ENCODE measurements at regions not wholly inside any gene's neighbourhood (a gene's known extent, or its start where the extent isn't known, plus 50 kb on each side); places are given as distances from the start of the nearest gene placed in this dataset.
"Not testable (repeated sequence)": the region's sequence is repeated elsewhere in the genome, so short reads cannot be mapped to it uniquely, and the experiment has no call there.

- no peak for DNase-seq (ENCODE audit: low read depth, low spot score)
- in situ Hi-C loops (cut with HindIII; ENCODE audit: low pct_unique_long_range_greater_than_20kb, low sequenced_read_pairs): no loop called here
Observed at GRCh38 chr15:96444865-96445264, 114.4 kb downstream of the NR2F2 start.

GRCh38 chr15:96448923-96449322, 118.4 kb downstream of the NR2F2 start:
- in situ Hi-C loops (cut with HindIII; ENCODE audit: low pct_unique_long_range_greater_than_20kb, low sequenced_read_pairs): no loop called here
- no peak for DNase-seq (ENCODE audit: low read depth, low spot score)

- in situ Hi-C loops (cut with HindIII; ENCODE audit: low pct_unique_long_range_greater_than_20kb, low sequenced_read_pairs): no loop called here
- DNase-seq (ENCODE audit: low read depth, low spot score): no peak
Observed at GRCh38 chr15:96457841-96458240, 127.3 kb downstream of the NR2F2 start.

DNA sequence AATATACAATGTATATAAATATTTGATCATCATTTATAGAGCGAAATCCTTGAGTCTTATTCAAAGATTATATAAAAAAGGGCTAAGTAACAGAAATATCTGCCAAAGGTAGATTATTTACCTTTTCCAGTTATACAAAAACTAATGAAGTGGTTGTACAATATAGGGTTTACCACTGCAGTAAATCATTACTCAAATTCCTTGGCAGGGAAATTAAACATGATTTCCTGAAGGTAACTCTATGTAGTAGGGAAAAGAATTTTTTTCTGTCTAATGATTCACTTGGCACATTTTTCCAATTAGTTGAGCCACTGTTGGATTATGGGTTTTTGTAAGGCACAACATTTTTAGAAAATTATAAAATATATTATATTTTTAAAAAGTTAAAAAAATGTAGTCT, 129.6 kb downstream of the NR2F2 start:
- in situ Hi-C loops (cut with HindIII; ENCODE audit: low pct_unique_long_range_greater_than_20kb, low sequenced_read_pairs): no loop called here
- no peak for DNase-seq (ENCODE audit: low read depth, low spot score)

DNA sequence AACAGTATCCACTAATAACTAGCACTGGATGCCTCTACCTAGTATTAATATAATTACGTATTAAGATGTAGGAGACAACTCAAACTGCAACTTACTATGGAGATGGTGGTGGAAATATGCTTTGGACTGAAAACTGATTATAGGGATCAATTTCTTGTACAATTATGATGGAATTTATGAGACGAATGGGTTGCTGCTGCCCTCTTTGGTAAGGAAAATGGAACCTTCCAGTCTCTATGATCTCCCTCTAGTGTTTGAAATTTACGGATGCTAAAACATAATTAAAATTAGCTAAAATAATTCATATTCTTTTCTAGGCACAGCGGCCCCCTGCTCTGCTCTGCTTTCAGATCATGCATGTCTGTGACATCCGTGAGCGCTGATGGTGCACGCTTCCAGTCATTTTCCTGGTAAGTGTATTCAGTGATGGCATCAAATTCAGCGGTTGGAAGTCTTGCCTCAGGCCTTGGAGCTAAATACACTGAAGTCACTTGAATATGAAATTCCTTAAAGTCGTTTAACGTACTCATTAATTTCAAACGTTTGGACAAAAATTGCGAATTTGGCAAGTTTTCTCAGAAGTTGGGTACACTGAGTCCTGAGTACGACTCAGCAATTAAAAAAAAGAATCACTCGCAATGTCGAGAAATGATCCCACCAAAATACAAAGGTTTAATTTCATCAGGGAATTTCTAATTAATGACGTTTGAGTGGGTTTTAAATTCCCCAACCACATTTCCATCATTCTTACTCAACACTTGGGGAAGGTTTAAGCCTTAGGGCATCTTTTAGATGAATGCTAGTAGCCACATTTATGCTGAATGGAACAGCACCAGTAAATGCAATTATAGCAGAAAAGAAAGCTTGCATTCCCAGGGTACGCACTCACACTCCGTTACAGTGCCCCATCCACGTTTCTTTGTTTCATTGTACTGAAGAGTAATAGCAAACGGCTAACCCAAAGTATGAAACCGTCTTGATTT, 132.6 kb downstream of the NR2F2 start:
- in situ Hi-C loops (cut with HindIII; ENCODE audit: low pct_unique_long_range_greater_than_20kb, low sequenced_read_pairs): no loop called here
- peak; percentile 22 for DNase-seq (ENCODE audit: low read depth, low spot score)

DNA sequence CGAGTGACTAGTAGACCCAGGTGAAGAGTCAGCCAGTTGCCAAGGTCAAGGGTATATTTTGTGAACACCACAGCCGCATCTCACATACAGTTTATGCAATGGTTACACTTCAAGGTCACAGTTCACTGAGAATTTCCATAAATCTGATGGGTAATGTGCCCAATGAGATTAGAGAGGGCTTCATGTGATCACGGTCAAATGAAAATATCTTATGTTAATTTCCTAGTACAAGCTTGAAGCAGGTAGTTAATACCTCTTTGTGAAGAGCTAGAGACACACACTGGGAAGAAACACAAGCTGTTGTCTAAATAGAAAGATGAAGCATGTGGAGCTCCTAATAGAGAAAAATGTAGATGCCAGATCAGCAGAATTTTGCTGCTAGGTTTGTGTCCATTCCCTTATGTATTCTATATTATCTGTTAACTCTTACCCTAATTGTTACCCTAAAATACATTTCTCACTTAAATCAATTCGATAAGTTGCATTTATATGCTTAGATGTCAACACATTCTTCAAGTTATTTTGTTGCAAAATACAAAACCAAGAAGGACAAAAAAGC, 136.0 kb downstream of the NR2F2 start:
- in situ Hi-C loops (cut with HindIII; ENCODE audit: low pct_unique_long_range_greater_than_20kb, low sequenced_read_pairs): no loop called here
- DNase-seq (ENCODE audit: low read depth, low spot score): no peak

- no peak for DNase-seq (ENCODE audit: low read depth, low spot score)
- in situ Hi-C loops (cut with HindIII; ENCODE audit: low pct_unique_long_range_greater_than_20kb, low sequenced_read_pairs): no loop called here
Observed at GRCh38 chr15:96468036-96468435, 137.5 kb downstream of the NR2F2 start.

DNA sequence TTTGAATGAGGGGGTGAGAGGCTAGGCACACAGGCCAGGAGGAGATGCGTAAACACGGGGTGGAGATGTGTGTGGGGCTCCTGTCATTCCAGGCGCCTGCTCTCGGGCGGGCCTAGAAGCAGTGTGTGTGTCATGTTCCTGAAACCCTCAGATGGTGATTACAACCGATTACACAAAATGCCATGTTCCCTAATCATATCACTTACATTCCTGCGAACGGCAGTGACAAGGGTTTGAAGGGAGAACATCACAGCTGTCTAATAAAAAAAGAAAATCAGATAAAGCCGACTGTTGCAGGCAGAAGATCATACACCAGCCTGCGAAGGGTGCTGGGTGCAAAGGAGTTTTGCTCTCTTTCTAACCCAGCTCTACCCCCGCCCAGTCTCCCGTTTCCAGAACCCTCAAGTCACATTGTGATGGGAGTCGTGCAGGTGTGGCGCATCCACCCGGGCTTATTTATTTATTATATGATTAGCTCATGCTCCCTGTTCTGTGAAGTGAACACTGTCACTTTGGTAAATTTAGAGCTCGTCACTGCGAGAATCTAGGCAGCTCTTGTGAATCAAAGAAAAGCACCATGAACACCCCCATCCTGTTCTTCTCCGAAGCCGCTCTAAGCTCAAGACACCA, 140.3 kb downstream of the NR2F2 start:
- DNase-seq (ENCODE audit: low read depth, low spot score): no peak
- in situ Hi-C loops (cut with HindIII; ENCODE audit: low pct_unique_long_range_greater_than_20kb, low sequenced_read_pairs): no loop called here

DNA sequence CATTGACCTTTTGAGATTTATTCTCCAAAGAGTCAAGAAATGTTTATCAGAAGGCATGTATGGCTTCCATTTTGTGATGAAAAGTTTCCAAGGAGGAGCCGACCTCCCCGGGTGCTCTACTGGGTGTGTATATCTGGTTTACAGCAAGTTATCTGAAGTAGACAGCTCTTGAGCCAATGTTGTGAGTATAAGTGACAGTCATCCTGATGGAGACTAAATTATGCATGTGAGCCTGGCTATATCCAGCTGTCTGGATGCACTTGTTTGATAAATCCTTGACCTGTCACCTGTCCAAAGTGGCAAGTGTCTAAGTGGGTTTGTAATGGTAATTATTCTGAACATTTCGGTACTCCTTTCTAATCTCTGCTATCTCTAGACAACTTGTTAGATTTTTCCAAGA, 142.2 kb downstream of the NR2F2 start:
- no peak for DNase-seq (ENCODE audit: low read depth, low spot score)
- in situ Hi-C loops (cut with HindIII; ENCODE audit: low pct_unique_long_range_greater_than_20kb, low sequenced_read_pairs): no loop called here

DNA sequence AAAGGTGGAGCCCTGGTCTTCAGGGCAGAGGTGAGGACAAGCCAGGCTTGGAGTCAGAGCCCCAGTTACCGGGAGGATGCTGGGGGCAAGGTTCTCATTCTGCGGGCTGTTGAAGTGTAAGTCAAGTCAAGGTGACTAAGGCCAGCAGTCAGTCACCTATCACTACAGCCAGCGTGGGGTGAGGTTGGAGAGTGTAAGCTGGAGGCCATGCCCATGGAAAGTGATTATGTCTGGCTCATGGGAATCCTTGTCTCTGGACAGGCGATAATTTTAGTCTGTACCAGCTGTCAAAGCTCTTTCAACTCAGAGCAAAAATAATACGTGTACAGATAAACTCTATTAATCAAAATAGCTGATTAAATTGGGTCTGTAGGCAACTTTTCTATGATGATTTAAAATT, 143.1 kb downstream of the NR2F2 start:
- in situ Hi-C loops (cut with HindIII; ENCODE audit: low pct_unique_long_range_greater_than_20kb, low sequenced_read_pairs): no loop called here
- no peak for DNase-seq (ENCODE audit: low read depth, low spot score)

DNA sequence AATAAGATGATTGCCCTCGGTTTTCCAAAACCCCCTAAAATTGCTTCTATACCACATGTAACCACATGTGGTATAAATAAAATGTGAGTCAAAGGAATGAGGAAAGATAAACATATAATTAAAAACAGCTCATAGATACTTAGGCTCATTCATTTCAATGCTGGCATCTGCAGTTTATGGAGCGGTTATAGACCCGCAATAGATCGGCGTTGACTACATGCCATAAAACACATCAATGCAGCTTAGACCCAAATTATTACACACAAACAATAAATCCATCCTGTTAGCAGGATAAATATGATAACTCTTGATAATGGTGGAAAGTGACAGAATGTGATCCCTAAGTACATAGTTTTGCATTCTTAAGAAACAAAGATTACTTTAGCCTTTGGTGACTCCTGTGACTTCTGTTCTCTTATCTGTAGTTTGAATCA, 143.7 kb downstream of the NR2F2 start:
- DNase-seq (ENCODE audit: low read depth, low spot score): no peak
- in situ Hi-C loops (cut with HindIII; ENCODE audit: low pct_unique_long_range_greater_than_20kb, low sequenced_read_pairs): no loop called here

- in situ Hi-C loops (cut with HindIII; ENCODE audit: low pct_unique_long_range_greater_than_20kb, low sequenced_read_pairs): no loop called here
- DNase-seq (ENCODE audit: low read depth, low spot score): no peak
Observed at GRCh38 chr15:96477227-96477626, 146.7 kb downstream of the NR2F2 start.

DNA sequence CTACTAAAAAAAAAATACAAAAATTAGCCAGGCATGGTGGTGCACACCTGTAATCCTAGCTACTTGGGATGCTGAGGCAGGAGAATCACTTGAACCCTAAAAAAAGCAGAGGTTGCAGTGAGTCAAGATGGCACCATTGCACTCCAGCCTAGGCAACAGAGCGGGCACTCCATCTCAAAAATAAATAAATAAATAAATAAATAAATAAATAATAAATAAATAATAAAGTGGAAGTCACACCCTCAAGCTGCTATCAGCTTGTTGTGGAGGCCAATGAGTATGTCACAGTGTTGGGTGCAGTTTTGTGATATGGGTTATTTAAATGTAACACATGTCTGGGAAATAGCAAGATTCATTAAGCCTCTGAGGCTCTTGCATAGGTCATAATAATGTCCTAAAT, 153.9 kb downstream of the NR2F2 start:
- in situ Hi-C loops (cut with HindIII; ENCODE audit: low pct_unique_long_range_greater_than_20kb, low sequenced_read_pairs); DNase-seq (ENCODE audit: low read depth, low spot score): not testable (repeated sequence)

DNA sequence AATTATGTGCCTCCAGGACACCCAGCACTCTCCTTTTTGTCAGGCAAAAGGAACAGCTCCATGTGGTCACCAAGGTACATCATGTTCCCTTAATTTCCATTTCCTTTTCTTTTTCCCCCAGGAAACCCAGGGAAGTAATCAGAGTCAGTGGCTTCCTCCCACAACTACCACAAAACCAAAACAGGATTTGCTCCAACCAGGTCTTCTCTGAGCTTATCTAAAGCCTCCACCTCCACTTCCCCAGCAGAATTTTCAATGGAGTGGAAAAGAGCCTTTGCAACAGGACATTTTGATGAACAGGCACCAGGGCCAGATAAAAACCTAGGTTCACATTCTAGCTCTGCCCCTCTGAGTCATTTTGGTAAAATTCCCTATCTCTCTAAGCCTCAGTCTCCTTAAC, 154.3 kb downstream of the NR2F2 start:
- in situ Hi-C loops (cut with HindIII; ENCODE audit: low pct_unique_long_range_greater_than_20kb, low sequenced_read_pairs): no loop called here
- DNase-seq (ENCODE audit: low read depth, low spot score): no peak

DNA sequence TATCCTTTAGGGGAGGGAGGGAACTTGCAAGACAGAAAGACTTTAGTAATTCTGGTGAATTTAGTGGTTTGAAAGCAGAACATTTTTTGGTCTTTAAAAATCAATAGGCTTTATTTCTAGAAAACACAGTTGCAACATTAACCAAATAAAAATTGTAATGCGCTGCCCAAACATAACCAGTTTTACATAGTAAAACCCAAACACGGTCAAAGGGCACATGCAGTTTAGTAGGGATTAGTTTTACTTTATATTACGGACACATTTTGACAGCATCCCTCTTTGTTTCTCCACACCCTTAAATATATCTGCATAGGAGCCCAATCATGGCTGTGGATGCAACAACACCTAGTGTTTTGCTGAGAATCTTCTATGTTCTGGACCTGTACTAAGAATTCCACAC, 156.7 kb downstream of the NR2F2 start:
- in situ Hi-C loops (cut with HindIII; ENCODE audit: low pct_unique_long_range_greater_than_20kb, low sequenced_read_pairs): no loop called here

GRCh38 chr15:96491066-96491699, 160.7 kb downstream of the NR2F2 start:
- in situ Hi-C loops (cut with HindIII; ENCODE audit: low pct_unique_long_range_greater_than_20kb, low sequenced_read_pairs); DNase-seq (ENCODE audit: low read depth, low spot score): not testable (repeated sequence)

More for the DNA sequence above, 156.7 kb downstream of the NR2F2 start:
- DNase-seq (ENCODE audit: low read depth, low spot score): no peak

GRCh38 chr15:96491700-96492644, 161.5 kb downstream of the NR2F2 start:
- in situ Hi-C loops (cut with HindIII; ENCODE audit: low pct_unique_long_range_greater_than_20kb, low sequenced_read_pairs); DNase-seq (ENCODE audit: low read depth, low spot score): not testable (repeated sequence)

Data from SK-MEL-5 (cell line).